Breast epithelium (tissue), 3 donors: ENCODE measurements at regions not wholly inside any gene's neighbourhood (a gene's known extent, or its start where the extent isn't known, plus 50 kb on each side); places are given as distances from the start of the nearest gene placed in this dataset.

ENCODE experiments used
- CTCF ChIP-seq, 3 donors: fragments of 450-650 bp; IDR thresholded peaks; one replicate each; pipeline ENCODE4 v1.5.1; 2016 to 2017; ENCODE audit warnings: antibody characterized with exemption in 3 of 3, mild to moderate bottlenecking in 3 of 3, moderate library complexity in 3 of 3
- POLR2AphosphoS5 ChIP-seq, 3 donors: sonication (generic); formaldehyde crosslinking; IDR thresholded peaks; one replicate each; pipeline ENCODE4 v1.6.1; 2017; ENCODE audit warnings: antibody characterized with exemption in 3 of 3

- TF ChIP-seq POLR2AphosphoS5 (IDR thresholded peaks at IDR 0.05) (no peak), CTCF (IDR thresholded peaks at IDR 0.05) (no peak)
Measured at GRCh38 chr20:59421089-59421488, 120.7 kb downstream of the EDN3 start.
